Stimulated activated naive CD4-positive, alpha-beta T cell treated with Interleukin-2 at 50 U/mL for 16 hours (primary cell): ENCODE measurements at regions not wholly inside any gene's neighbourhood (a gene's known extent, or its start where the extent isn't known, plus 50 kb on each side); places are given as distances from the start of the nearest gene placed in this dataset.
"Not testable (repeated sequence)": the region's sequence is repeated elsewhere in the genome, so short reads cannot be mapped to it uniquely, and the experiment has no call there.

Experiments
- DNase-seq: peaks from one replicate; lab custom pipeline; 2025; lab: John Stamatoyannopoulos, UW

- DNase-seq, result no peak
These were observed 304.1 kb downstream of the RFPL4B start for GRCh38 chr6:112651239-112651638.

- DNase-seq, result no peak
These were observed 312.8 kb downstream of the RFPL4B start for GRCh38 chr6:112659912-112660311.

GRCh38 chr6:112660626-112661025 is 313.5 kb downstream of the RFPL4B start:
- DNase-seq, result no peak

DNA sequence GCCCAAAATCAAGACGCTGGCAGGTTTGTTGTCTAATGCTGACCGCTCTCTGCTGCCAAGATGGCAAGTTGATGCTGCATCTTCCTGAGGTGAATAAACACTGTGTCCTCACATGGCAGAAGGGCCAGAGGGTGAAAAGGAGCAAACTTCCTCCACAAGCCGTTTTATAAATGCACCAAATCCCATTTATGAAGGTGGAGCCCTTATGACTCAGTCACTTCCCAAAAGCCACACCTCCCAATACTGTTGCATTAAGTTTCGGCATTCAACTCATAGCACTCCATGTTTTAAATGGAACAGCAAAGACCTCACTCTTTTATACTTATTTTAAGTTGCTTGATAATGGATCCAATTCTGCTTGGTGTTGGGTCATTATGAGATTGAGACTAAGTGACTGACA is 316.6 kb downstream of the RFPL4B start:
- no peak for DNase-seq

DNA sequence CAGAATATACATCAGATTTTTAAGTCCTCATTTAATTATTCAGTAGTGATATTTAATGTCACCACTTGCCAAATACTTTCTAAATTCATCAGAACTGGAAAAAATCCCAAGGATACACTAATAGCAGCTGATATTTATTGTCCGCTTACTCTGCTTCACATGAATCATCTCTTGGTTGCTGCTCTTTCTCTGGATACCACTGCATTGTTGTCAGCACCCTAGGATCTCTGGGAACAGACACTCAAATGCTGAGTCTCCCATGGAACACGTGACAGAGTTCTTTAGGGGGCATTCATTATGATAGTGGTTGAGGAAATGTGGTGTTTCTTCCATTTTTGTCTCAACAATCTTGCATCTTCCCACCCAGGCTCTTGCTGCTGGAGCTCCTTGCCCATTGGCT is 318.0 kb downstream of the RFPL4B start:
- no peak for DNase-seq

DNA sequence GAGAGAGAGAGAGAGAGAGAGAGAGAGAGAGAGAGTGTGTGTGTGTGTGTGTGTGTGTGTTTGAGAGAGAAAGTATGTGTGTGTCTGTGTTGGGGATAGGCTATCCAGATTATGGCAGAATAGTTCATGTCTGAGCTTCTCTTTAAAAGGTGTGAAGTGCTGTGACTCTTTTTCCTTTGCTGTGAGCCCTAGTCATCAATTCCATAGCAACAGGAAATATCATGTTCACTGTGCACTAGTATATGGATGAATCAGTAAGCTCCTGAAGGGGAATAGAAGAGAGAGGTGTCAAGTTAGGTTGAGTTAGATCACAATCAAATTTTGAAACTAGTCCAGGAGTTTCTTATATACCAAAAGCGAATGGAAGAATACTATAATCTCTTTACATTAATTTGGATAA is 318.7 kb downstream of the RFPL4B start:
- no peak for DNase-seq

DNA sequence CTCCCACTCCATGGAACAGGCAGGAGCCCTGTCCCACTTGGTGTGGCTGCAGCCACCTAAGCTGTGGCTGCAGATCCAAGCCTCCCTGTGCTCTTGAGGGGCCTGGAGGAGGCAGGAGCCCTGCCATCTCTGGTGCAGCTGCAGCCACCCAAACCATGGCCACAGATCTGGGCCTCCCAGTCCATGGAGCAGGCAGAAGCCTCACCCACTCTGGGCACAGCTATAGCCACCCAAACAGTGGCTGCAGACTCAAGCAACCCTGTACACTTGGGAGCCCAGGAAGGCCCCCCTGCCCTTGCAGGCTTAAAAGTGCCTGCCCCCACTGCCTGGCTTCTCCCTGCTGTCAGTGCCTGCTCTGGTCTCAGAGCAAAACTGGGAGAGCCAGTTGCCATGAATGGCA is 320.3 kb downstream of the RFPL4B start:
- DNase-seq, result no peak

GRCh38 chr6:112680091-112680490 is 333.0 kb downstream of the RFPL4B start:
- no peak for DNase-seq

- no peak for DNase-seq
These were observed 334.9 kb downstream of the RFPL4B start for GRCh38 chr6:112682071-112682470.

- no peak for DNase-seq
These were observed 336.0 kb downstream of the RFPL4B start for GRCh38 chr6:112683106-112683505.

- no peak for DNase-seq
These were observed 336.8 kb downstream of the RFPL4B start for GRCh38 chr6:112683926-112684325.

DNA sequence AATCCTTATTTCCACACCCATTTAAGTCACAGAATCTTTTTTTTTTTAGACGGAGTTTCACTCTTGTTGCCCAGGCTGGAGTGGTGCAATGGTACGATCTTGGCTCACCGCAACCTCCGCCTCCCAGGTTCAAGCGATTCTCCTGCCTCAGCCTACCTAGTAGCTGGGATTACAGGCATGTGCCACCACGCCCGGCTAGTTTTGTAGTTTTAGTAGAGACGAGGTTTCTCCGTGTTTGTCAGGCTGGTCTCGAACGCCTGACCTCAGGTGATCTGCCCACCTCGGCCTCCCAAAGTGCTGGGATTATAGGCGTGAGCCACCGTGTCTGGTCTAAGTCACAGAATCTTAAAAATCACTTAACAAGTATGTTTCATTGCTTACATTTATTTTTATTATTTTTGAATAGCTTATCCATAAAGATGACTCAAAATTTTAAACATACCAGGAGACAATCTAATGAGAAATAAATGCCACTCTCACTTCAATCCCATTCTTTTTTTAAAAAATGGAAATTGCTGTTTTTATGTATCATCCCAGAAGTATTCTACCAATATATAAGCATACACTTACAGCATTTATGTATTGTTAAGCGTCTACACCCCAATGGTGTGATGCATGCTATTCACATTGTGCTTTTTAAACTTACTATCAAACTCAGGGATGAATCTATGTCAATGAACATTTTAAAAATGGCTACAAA is 338.5 kb downstream of the RFPL4B start:
- not testable (repeated sequence) for DNase-seq

DNA sequence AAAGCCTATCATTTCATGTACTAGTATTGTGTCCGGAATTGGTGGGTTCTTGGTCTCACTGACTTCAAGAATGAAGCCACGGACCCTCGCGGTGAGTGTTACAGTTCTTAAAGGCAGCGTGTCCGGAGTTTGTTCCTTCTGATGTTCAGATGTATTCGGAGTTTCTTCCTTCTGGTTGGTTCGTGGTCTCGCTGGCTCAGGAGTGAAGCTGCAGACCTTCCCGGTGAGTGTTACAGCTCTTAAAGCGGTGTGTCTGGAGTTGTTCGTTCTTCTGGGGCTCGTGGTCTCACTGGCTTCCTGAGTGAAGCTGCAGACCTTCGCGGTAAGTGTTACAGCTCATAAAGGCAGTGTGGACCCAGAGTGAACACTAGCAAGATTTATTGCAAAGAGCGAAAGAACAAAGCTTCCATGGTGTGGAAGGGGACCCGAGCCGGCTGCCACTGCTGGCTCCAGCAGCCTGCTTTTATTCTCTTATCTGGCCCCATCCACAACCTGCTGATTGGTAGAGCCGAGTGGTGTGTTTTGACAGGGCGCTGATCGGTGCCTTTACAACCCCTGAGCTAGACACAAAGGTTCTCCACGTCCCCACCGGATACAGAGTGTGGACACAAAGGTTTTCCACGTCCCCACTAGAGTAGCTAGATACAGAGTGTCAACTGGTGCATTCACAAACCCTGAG is 341.5 kb downstream of the RFPL4B start:
- not testable (repeated sequence) for DNase-seq

DNA sequence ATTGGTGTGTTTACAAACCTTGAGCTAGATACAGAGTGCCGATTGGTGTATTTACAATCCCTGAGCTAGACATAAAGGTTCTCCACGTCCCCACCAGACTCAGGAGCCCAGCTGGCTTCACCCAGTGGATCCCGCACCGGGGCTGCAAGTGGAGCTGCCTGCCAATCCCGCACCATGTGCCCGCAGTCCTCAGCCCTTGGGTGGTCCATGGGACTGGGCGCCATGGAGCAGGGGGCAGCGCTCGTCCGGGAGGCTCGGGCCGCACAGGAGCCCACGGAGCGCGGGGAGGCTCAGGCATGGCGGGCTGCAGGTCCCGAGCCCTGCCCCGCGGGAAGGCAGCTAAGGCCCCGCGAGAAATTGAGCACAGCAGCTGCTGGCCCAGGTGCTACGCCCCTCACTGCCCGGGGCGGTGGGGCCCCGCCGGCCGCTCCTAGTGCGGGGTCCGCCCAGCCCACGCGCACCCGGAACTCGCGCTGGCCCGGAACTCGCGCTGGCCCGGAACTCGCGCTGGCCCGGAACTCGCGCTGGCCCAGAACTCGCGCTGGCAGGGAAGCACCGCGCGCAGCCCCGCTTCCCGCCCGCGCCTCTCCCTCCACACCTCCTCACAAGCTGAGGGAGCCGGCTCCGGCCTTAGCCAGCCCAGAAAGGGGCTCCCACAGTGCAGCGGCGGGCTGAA is 342.2 kb downstream of the RFPL4B start:
- not testable (repeated sequence) for DNase-seq

GRCh38 chr6:112690497-112691202 is 343.5 kb downstream of the RFPL4B start:
- DNase-seq, result no peak

- no peak for DNase-seq
These were observed 344.2 kb downstream of the RFPL4B start for GRCh38 chr6:112691289-112691688.

DNA sequence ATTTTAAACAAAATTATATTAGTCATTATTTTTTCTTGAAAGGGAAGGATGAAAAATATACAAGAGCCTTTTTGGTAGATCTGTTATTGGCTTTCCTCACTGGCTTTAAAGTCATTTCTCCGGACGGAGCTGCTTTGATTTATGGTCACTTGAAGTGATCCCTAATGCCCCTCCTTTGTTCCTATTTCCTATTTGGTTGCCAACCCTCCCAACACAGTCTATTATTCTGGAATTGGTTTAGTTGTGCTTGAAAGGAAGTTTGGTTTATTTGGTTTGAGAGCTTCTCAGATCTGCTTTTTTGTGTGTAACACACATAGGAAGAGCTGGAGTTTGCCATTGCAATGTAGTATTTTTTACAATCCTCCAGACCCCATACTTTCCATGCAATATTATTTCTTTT is 347.9 kb downstream of the RFPL4B start:
- no peak for DNase-seq

DNA sequence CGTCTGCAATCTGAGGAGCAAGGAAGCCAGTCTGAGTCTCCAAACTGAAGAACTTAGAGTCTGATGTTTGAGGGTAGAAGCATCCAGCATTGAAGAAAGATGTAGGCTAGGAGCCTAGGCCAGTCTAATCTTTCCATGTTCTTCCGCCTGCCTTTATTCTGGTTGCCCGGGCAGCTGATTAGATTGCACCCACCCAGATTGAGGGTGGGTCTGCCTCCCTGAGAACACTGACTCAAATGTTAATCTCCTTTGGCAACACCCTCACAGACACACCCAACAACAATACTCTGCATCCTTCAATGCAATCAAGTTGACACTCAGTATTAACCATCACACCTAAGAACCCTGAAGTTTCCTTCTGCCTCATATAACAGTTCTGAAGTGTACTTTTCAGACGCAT is 350.1 kb downstream of the RFPL4B start:
- DNase-seq, result no peak

DNA sequence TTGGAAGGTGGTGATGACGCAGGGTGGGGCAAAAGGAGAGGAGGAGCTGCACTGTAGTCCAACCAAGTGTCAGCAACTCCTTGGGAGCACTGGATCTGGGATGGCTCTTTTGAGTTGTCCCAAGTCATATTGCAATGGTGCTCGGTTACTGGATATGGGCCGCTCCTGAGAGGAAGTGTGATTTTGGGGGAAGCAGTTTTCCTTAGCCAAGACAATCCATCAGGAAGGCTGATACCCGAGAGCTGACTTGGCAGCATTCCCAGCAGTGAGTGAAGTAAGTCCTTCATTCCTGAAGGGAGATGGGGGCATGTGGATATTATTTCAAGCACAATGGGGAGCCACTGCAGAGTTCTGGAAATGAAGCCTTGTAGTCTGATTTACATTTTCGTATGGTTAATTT is 354.1 kb downstream of the RFPL4B start:
- DNase-seq, result no peak

DNA sequence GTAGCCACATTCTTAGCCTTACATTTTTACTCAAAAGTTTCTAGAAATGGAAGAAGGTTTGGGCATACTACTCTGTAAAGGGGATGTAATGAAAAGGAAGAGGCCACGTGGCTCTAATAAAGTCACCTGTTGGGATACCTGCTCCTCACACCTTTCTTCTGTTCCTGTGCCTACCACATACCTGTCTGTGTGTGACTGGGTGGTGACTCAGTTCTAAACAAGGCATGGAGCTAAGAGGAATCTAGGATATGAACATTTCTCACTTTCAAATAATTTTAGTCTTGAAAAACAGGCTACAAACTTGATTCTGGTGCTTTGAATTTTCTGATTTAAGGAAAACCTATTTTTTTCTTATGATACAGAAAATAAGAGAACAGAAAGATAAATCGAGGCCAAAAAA is 363.6 kb downstream of the RFPL4B start:
- DNase-seq, result no peak

GRCh38 chr6:112713402-112713801 is 366.3 kb downstream of the RFPL4B start:
- no peak for DNase-seq

DNA sequence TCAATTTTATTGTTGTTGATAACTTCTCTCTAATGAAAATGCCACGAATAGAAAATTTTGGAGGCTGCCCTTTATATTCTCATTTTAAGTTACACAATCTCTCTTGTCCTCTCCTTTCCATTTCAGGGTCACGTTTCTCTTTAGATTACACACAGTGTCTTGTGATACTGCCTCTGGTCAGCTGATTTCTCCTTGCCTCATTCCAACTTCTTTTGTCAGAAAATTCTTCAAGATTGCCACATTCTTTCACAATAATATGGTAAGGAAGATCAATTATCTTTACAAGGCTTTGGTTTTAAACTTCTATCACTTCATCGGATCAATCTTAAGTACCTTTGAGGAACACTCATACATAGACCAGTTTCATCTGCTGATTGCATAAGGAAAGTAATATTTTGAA is 370.3 kb downstream of the RFPL4B start:
- DNase-seq, result no peak

GRCh38 chr6:112717856-112718255 is 370.7 kb downstream of the RFPL4B start:
- DNase-seq, result no peak
